ENCODE measurements at regions not wholly inside any gene's neighbourhood (a gene's known extent, or its start where the extent isn't known, plus 50 kb on each side); places are given as distances from the start of the nearest gene placed in this dataset.

GRCh38 chr9:99577351-99577750 lies 244.3 kb upstream of the NR4A3 start:
- TF ChIP-seq CTCF (IDR thresholded peaks at IDR 0.05), result no peak
- no peaks in the 10 kb centered on the region for H3K9me3 ChIP-seq (ENCODE audit: control insufficient read depth, low read length)
- no peak overlapping the region for H3K9ac ChIP-seq
- H2AFZ ChIP-seq, result no peak overlapping the region
- H3K36me3 ChIP-seq (ENCODE audit: control insufficient read depth, insufficient read depth, low read length), result no peaks in the 10 kb centered on the region
- no peaks in the 10 kb centered on the region for H3K27me3 ChIP-seq (ENCODE audit: control insufficient read depth, insufficient read depth, low read length)
- no peak overlapping the region for H3K4me2 ChIP-seq (ENCODE audit: low read length)
- H3K4me1 ChIP-seq, result no peaks in the 10 kb centered on the region
- no peaks in the 10 kb centered on the region for H3K79me2 ChIP-seq
- no peak overlapping the region for H3K4me3 ChIP-seq (ENCODE audit: low read depth, low read length)
- no peak overlapping the region for H3K27ac ChIP-seq

- Histone ChIP-seq H3K4me2 (ENCODE audit: low read length) (no peak overlapping the region), H3K4me1 (no peaks in the 10 kb centered on the region), H2AFZ (no peak overlapping the region), H3K9me3 (ENCODE audit: control insufficient read depth, low read length) (no peaks in the 10 kb centered on the region), H3K79me2 (no peaks in the 10 kb centered on the region), H3K36me3 (ENCODE audit: control insufficient read depth, insufficient read depth, low read length) (no peaks in the 10 kb centered on the region), H3K9ac (no peak overlapping the region), H3K27me3 (ENCODE audit: control insufficient read depth, insufficient read depth, low read length) (no peaks in the 10 kb centered on the region), H3K4me3 (ENCODE audit: low read depth, low read length) (no peak overlapping the region), H3K27ac (no peak overlapping the region)
- TF ChIP-seq CTCF (IDR thresholded peaks at IDR 0.05), result no peak
Measured at GRCh38 chr9:99578666-99579065, 243.0 kb upstream of the NR4A3 start.

- H3K79me2 ChIP-seq, result no peaks in the 10 kb centered on the region
- no peak overlapping the region for H3K27ac ChIP-seq
- H3K9me3 ChIP-seq (ENCODE audit: control insufficient read depth, low read length), result no peaks in the 10 kb centered on the region
- no peak overlapping the region for H3K4me3 ChIP-seq (ENCODE audit: low read depth, low read length)
- no peak overlapping the region for H2AFZ ChIP-seq
- no peaks in the 10 kb centered on the region for H3K4me1 ChIP-seq
- TF ChIP-seq CTCF (IDR thresholded peaks at IDR 0.05), result no peak
- no peaks in the 10 kb centered on the region for H3K27me3 ChIP-seq (ENCODE audit: control insufficient read depth, insufficient read depth, low read length)
- no peaks in the 10 kb centered on the region for H3K36me3 ChIP-seq (ENCODE audit: control insufficient read depth, insufficient read depth, low read length)
- no peak overlapping the region for H3K4me2 ChIP-seq (ENCODE audit: low read length)
- no peak overlapping the region for H3K9ac ChIP-seq
Measured at GRCh38 chr9:99579964-99580363, 241.7 kb upstream of the NR4A3 start.

- no peak overlapping the region for H3K4me2 ChIP-seq (ENCODE audit: low read length)
- no peak for TF ChIP-seq CTCF (IDR thresholded peaks at IDR 0.05)
- H3K27me3 ChIP-seq (ENCODE audit: control insufficient read depth, insufficient read depth, low read length), result no peaks in the 10 kb centered on the region
- no peaks in the 10 kb centered on the region for H3K4me1 ChIP-seq
- no peak overlapping the region for H3K9ac ChIP-seq
- H2AFZ ChIP-seq, result no peak overlapping the region
- H3K4me3 ChIP-seq (ENCODE audit: low read depth, low read length), result no peak overlapping the region
- no peak overlapping the region for H3K27ac ChIP-seq
- no peaks in the 10 kb centered on the region for H3K9me3 ChIP-seq (ENCODE audit: control insufficient read depth, low read length)
- H3K36me3 ChIP-seq (ENCODE audit: control insufficient read depth, insufficient read depth, low read length), result no peaks in the 10 kb centered on the region
- no peaks in the 10 kb centered on the region for H3K79me2 ChIP-seq
Measured at GRCh38 chr9:99582814-99583213, 238.9 kb upstream of the NR4A3 start.

GRCh38 chr9:99588299-99588698 lies 233.4 kb upstream of the NR4A3 start:
- Histone ChIP-seq H2AFZ (no peak overlapping the region), H3K9ac (no peak overlapping the region), H3K9me3 (ENCODE audit: control insufficient read depth, low read length) (no peaks in the 10 kb centered on the region), H3K4me2 (ENCODE audit: low read length) (no peak overlapping the region), H3K27me3 (ENCODE audit: control insufficient read depth, insufficient read depth, low read length) (no peaks in the 10 kb centered on the region), H3K4me3 (ENCODE audit: low read depth, low read length) (no peak overlapping the region), H3K36me3 (ENCODE audit: control insufficient read depth, insufficient read depth, low read length) (no peaks in the 10 kb centered on the region), H3K27ac (no peak overlapping the region), H3K79me2 (no peaks in the 10 kb centered on the region), H3K4me1 (no peaks in the 10 kb centered on the region)
- no peak for TF ChIP-seq CTCF (IDR thresholded peaks at IDR 0.05)

Data from parathyroid adenoma (tissue), 2 donors.